HepG2 (cell line): ENCODE measurements at regions not wholly inside any gene's neighbourhood (a gene's known extent, or its start where the extent isn't known, plus 50 kb on each side); places are given as distances from the start of the nearest gene placed in this dataset.

Experiments
- EP300 ChIP-seq, 3 experiments: sonication (generic) in 1 of 3; formaldehyde crosslinking in 1 of 3; IDR thresholded peaks; 2 replicates each; pipeline versions ENCODE4 v1.5.1 to v1.6.1; 2011 to 2020; ENCODE audit warnings: low read depth in 2 of 3, low read length in 2 of 3, borderline replicate concordance in 1 of 3, improper control_type of control experiment in 1 of 3, mild to moderate bottlenecking in 1 of 3, missing genetic modification reagents in 1 of 3, moderate library complexity in 1 of 3
- ZNF446 ChIP-seq: sonication (generic); formaldehyde crosslinking; IDR thresholded peaks from 2 replicates; pipeline ENCODE4 v1.5.0; 2020; ENCODE audit warnings: mild to moderate bottlenecking, missing genetic modification reagents
- ZNF468 ChIP-seq: sonication (generic); formaldehyde crosslinking; IDR thresholded peaks from 2 replicates; pipeline ENCODE4 v1.8.0; 2022; ENCODE audit warnings: mild to moderate bottlenecking, moderate library complexity, missing genetic modification reagents
- TF ChIP-seq, protein P1 (sequence below): sonication (generic); formaldehyde crosslinking; IDR thresholded peaks from 2 replicates; pipeline ENCODE4 v1.5.0; 2020; ENCODE audit warnings: mild to moderate bottlenecking, missing genetic modification reagents, moderate library complexity

GRCh38 chr9:109641372-109641659, 138.7 kb upstream of the PALM2AKAP2 start:
- TF ChIP-seq ZNF468 (CRISPR knock-in tag) (no peak), ZNF446 (no peak), EP300 (IDR thresholded peaks at IDR 0.05; ENCODE audit: low read depth in 2 of 2, low read length in 2 of 2) (no peak), EP300 (CRISPR knock-in tag; IDR thresholded peaks at IDR 0.05; ENCODE audit: borderline replicate concordance) (no peak)
- TF ChIP-seq, protein P1, sequence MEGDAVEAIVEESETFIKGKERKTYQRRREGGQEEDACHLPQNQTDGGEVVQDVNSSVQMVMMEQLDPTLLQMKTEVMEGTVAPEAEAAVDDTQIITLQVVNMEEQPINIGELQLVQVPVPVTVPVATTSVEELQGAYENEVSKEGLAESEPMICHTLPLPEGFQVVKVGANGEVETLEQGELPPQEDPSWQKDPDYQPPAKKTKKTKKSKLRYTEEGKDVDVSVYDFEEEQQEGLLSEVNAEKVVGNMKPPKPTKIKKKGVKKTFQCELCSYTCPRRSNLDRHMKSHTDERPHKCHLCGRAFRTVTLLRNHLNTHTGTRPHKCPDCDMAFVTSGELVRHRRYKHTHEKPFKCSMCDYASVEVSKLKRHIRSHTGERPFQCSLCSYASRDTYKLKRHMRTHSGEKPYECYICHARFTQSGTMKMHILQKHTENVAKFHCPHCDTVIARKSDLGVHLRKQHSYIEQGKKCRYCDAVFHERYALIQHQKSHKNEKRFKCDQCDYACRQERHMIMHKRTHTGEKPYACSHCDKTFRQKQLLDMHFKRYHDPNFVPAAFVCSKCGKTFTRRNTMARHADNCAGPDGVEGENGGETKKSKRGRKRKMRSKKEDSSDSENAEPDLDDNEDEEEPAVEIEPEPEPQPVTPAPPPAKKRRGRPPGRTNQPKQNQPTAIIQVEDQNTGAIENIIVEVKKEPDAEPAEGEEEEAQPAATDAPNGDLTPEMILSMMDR (CRISPR knock-in tag), result no peak
